WTC11 (cell line): ENCODE measurements at regions not wholly inside any gene's neighbourhood (a gene's known extent, or its start where the extent isn't known, plus 50 kb on each side); places are given as distances from the start of the nearest gene placed in this dataset.

Source experiments
- ATAC-seq: fragments of 200-7000 bp; cut with Tn5 transposase; 2 replicates; pipeline ENCODE4 v1.10.0; 2021; ENCODE audit warnings: mild to moderate bottlenecking, moderate library complexity
- CTCF ChIA-PET: fragments of 300-600 bp; sonication (Branson Sonifier 250); formaldehyde crosslinking; loops from one replicate; lab custom pipeline; 2021; ENCODE audit warnings: antibody characterized with exemption; lab: Charles Lee
- POLR2A ChIA-PET: fragments of 350-600 bp; sonication (Branson Sonifier 250); formaldehyde crosslinking; loops from one replicate; lab custom pipeline; 2021; ENCODE audit warnings: antibody characterized with exemption; lab: Charles Lee
- DNase-seq: peaks from one replicate; pipeline ENCODE4 v3.0.0; 2021; ENCODE audit warnings: low spot score
- H3K27ac Mint-ChIP-seq: 2 replicates; pipeline ENCODE4 v1.8.0; 2021; ENCODE audit warnings: mixed read lengths
- H3K27me3 Mint-ChIP-seq: 2 replicates; pipeline ENCODE4 v1.8.0; 2021; ENCODE audit warnings: low read depth, mild to moderate bottlenecking, moderate library complexity, mixed read lengths
- H3K36me3 Mint-ChIP-seq: 2 replicates; pipeline ENCODE4 v1.8.0; 2021; ENCODE audit warnings: mixed read lengths
- H3K4me1 Mint-ChIP-seq: 2 replicates; pipeline ENCODE4 v1.8.0; 2022; ENCODE audit warnings: mixed read lengths
- H3K4me3 Mint-ChIP-seq: 2 replicates; pipeline ENCODE4 v1.8.0; 2021; ENCODE audit warnings: mild to moderate bottlenecking, moderate library complexity, mixed read lengths
- H3K9me3 Mint-ChIP-seq: 2 replicates; pipeline ENCODE4 v1.8.0; 2021; ENCODE audit warnings: mixed read lengths
- AR ChIP-seq: fragments of 250-450 bp; sonication (Bioruptor Pico); IDR thresholded peaks from 2 replicates; pipeline ENCODE4 v1.9.0; 2021; ENCODE audit warnings: mild to moderate bottlenecking
- CDX4 ChIP-seq: fragments of 250-450 bp; sonication (Bioruptor Pico); IDR thresholded peaks from 2 replicates; pipeline ENCODE4 v1.9.0; 2021; ENCODE audit warnings: moderate library complexity, mild to moderate bottlenecking, inconsistent platforms, borderline replicate concordance
- CTCF ChIP-seq: fragments of 200-600 bp; IDR thresholded peaks from 2 replicates; pipeline ENCODE4 v1.8.0; 2022; ENCODE audit warnings: antibody characterized with exemption
- ELF4 ChIP-seq: sonication (generic); formaldehyde crosslinking; IDR thresholded peaks from 2 replicates; pipeline ENCODE4 v1.8.1; 2022; ENCODE audit warnings: low read depth, mild to moderate bottlenecking, moderate library complexity, missing genetic modification reagents
- ERG ChIP-seq: fragments of 250-450 bp; sonication (Bioruptor Pico); IDR thresholded peaks from 2 replicates; pipeline ENCODE4 v1.8.0; 2021; ENCODE audit warnings: mild to moderate bottlenecking
- ETV6 ChIP-seq: sonication (generic); formaldehyde crosslinking; IDR thresholded peaks from 2 replicates; pipeline ENCODE4 v1.8.1; 2022; ENCODE audit warnings: mild to moderate bottlenecking, missing genetic modification reagents
- FOXP4 ChIP-seq: sonication (generic); formaldehyde crosslinking; IDR thresholded peaks from 2 replicates; pipeline ENCODE4 v1.8.0; 2022; ENCODE audit warnings: mild to moderate bottlenecking, missing genetic modification reagents
- HMGA2 ChIP-seq: fragments of 250-450 bp; sonication (Bioruptor Pico); IDR thresholded peaks from 2 replicates; pipeline ENCODE4 v1.4.0; 2021; ENCODE audit warnings: mild to moderate bottlenecking, moderate library complexity
- MAX ChIP-seq: sonication (generic); formaldehyde crosslinking; IDR thresholded peaks from 2 replicates; pipeline ENCODE4 v1.8.0; 2022; ENCODE audit warnings: mild to moderate bottlenecking, missing genetic modification reagents
- NFATC4 ChIP-seq: fragments of 250-450 bp; sonication (Bioruptor Pico); IDR thresholded peaks from 2 replicates; pipeline ENCODE4 v1.9.0; 2021; ENCODE audit warnings: mild to moderate bottlenecking
- NFYB ChIP-seq: sonication (generic); formaldehyde crosslinking; conservative IDR thresholded peaks from 2 replicates; pipeline ENCODE4 v1.8.0; 2022; ENCODE audit warnings: low read depth, missing genetic modification reagents
- NR3C1 ChIP-seq: sonication (generic); formaldehyde crosslinking; conservative IDR thresholded peaks from 2 replicates; pipeline ENCODE4 v1.8.1; 2023; ENCODE audit warnings: low read depth, mild to moderate bottlenecking, missing genetic modification reagents
- TCF7 ChIP-seq: sonication (generic); formaldehyde crosslinking; IDR thresholded peaks from 2 replicates; pipeline ENCODE4 v1.8.0; 2022; ENCODE audit warnings: mild to moderate bottlenecking, low read depth, missing genetic modification reagents, moderate library complexity
- TEAD4 ChIP-seq: sonication (generic); formaldehyde crosslinking; IDR thresholded peaks from 2 replicates; pipeline ENCODE4 v1.8.0; 2022; ENCODE audit warnings: mild to moderate bottlenecking, missing genetic modification reagents
- USF1 ChIP-seq: sonication (generic); formaldehyde crosslinking; IDR thresholded peaks from 2 replicates; pipeline ENCODE4 v1.8.0; 2022; ENCODE audit warnings: mild to moderate bottlenecking, missing genetic modification reagents
- ZMAT4 ChIP-seq: fragments of 250-450 bp; sonication (Bioruptor Pico); IDR thresholded peaks from 2 replicates; pipeline ENCODE4 v1.9.0; 2021; ENCODE audit warnings: mild to moderate bottlenecking
- ZNF317 ChIP-seq: sonication (generic); formaldehyde crosslinking; IDR thresholded peaks from 2 replicates; pipeline ENCODE4 v1.8.1; 2023; ENCODE audit warnings: low read depth, mild to moderate bottlenecking, moderate library complexity, missing genetic modification reagents, borderline replicate concordance
- ZNF671 ChIP-seq: fragments of 250-450 bp; sonication (Bioruptor Pico); IDR thresholded peaks from 2 replicates; pipeline ENCODE4 v1.8.0; 2021; ENCODE audit warnings: mild to moderate bottlenecking
- ZSCAN18 ChIP-seq: fragments of 250-450 bp; sonication (Bioruptor Pico); IDR thresholded peaks from 2 replicates; pipeline ENCODE4 v2.1.2; 2022; ENCODE audit warnings: mild to moderate bottlenecking, moderate library complexity

GRCh38 chr17:34862384-34862783 lies 98.9 kb downstream of the CCT6B start (continued):
- no peak for TF ChIP-seq ZNF671
- TF ChIP-seq ERG, result no peak
- TF ChIP-seq AR (CRISPR knock-in tag), result no peak

GRCh38 chr17:34861864-34862263 lies 99.4 kb downstream of the CCT6B start:
- Mint-ChIP-seq H3K27me3 (peaks cover 3% of the 10 kb centered on the region), H3K4me3 (no peak overlapping the region), H3K36me3 (no peaks in the 10 kb centered on the region), H3K27ac (no peak overlapping the region), H3K4me1 (no peaks in the 10 kb centered on the region)
- ChIA-PET POLR2A (no interaction called here), CTCF (interaction anchor here (2.3 kb wide), 1 partner anchor 9 kb away, joined by 6 read pairs; no protein-coding TSS in a partner anchor)
- DNase-seq (no peak), ATAC-seq (no peak)
- TF ChIP-seq MAX (no peak), TCF7 (CRISPR knock-in tag) (no peak), ZSCAN18 (CRISPR knock-in tag) (no peak), USF1 (no peak), CTCF (no peak), ZMAT4 (CRISPR knock-in tag) (no peak), ETV6 (CRISPR knock-in tag) (no peak), TEAD4 (CRISPR knock-in tag) (no peak)
- TF ChIP-seq, all 79 proteins: peak for 0
- H3K9me3 Mint-ChIP-seq, result peaks cover 17% of the 10 kb centered on the region

- peaks cover 6% of the 10 kb centered on the region for H3K27me3 Mint-ChIP-seq
- H3K27ac Mint-ChIP-seq, result no peak overlapping the region
Observed at GRCh38 chr17:34859652-34860051, 101.6 kb downstream of the CCT6B start.

More at GRCh38 chr17:34859652-34860051, 101.6 kb downstream of the CCT6B start:
- peaks cover 17% of the 10 kb centered on the region for H3K9me3 Mint-ChIP-seq
- DNase-seq, result no peak
- CTCF ChIA-PET, result no interaction called here
- TF ChIP-seq NFATC4 (CRISPR knock-in tag) (no peak), NFYB (no peak), FOXP4 (CRISPR knock-in tag) (no peak), ZNF317 (no peak), NR3C1 (CRISPR knock-in tag) (no peak), CTCF (no peak), CDX4 (CRISPR knock-in tag) (no peak), HMGA2 (CRISPR knock-in tag) (no peak), ELF4 (no peak)
- H3K4me3 Mint-ChIP-seq, result no peak overlapping the region
- ATAC-seq, result no peak
- no peaks in the 10 kb centered on the region for H3K4me1 Mint-ChIP-seq
- H3K36me3 Mint-ChIP-seq, result no peaks in the 10 kb centered on the region
- POLR2A ChIA-PET, result no interaction called here
